Chondrocyte (in vitro differentiated cells): ENCODE measurements at regions not wholly inside any gene's neighbourhood (a gene's known extent, or its start where the extent isn't known, plus 50 kb on each side); places are given as distances from the start of the nearest gene placed in this dataset.
"Not testable (repeated sequence)": the region's sequence is repeated elsewhere in the genome, so short reads cannot be mapped to it uniquely, and the experiment has no call there.

Experiments
- DNase-seq: peaks from one replicate; pipeline ENCODE4 v3.0.0; 2021; ENCODE audit warnings: mixed read lengths, low spot score
- H3K27ac Mint-ChIP-seq: one replicate; pipeline ENCODE4 v1.8.0; 2021; ENCODE audit warnings: mild to moderate bottlenecking, moderate library complexity, mixed read lengths; ENCODE audit not compliant: unreplicated experiment
- H3K27me3 Mint-ChIP-seq: 2 replicates; pipeline ENCODE4 v1.8.0; 2021; ENCODE audit warnings: low read depth, mixed read lengths
- H3K36me3 Mint-ChIP-seq: 2 replicates; pipeline ENCODE4 v1.8.0; 2021; ENCODE audit warnings: low read depth, mixed read lengths
- H3K4me1 Mint-ChIP-seq: 2 replicates; pipeline ENCODE4 v1.8.0; 2021; ENCODE audit warnings: low read depth, mild to moderate bottlenecking, mixed read lengths
- H3K4me3 Mint-ChIP-seq: one replicate; pipeline ENCODE4 v1.8.0; 2021; ENCODE audit warnings: mild to moderate bottlenecking, moderate library complexity, mixed read lengths; ENCODE audit not compliant: unreplicated experiment
- H3K9me3 Mint-ChIP-seq: 2 replicates; pipeline ENCODE4 v1.8.0; 2021; ENCODE audit warnings: low read depth, mixed read lengths
- CTCF ChIP-seq: fragments of 200-600 bp; sonication (generic); IDR thresholded peaks from 2 replicates; pipeline ENCODE4 v1.5.0; 2021; ENCODE audit warnings: antibody characterized with exemption, mild to moderate bottlenecking, moderate library complexity

- H3K4me3 Mint-ChIP-seq = no peak overlapping the region
- no peaks in the 10 kb centered on the region for H3K27me3 Mint-ChIP-seq
- TF ChIP-seq CTCF = no peak
- peaks cover 10% of the 10 kb centered on the region for H3K4me1 Mint-ChIP-seq
- no peaks in the 10 kb centered on the region for H3K9me3 Mint-ChIP-seq
- H3K36me3 Mint-ChIP-seq = no peaks in the 10 kb centered on the region
- no peak for DNase-seq
- no peak overlapping the region for H3K27ac Mint-ChIP-seq
Measured at GRCh38 chr7:15128716-15129115, 226.2 kb upstream of the DGKB start.

- not testable (repeated sequence) for H3K9me3 Mint-ChIP-seq
Measured at GRCh38 chr7:15126653-15127052, 224.1 kb upstream of the DGKB start.

GRCh38 chr7:15123901-15124300, 221.3 kb upstream of the DGKB start:
- no peak overlapping the region for H3K4me3 Mint-ChIP-seq
- H3K4me1 Mint-ChIP-seq = peaks cover 11% of the 10 kb centered on the region
- TF ChIP-seq CTCF = no peak
- H3K27ac Mint-ChIP-seq = no peak overlapping the region
- H3K9me3 Mint-ChIP-seq = no peaks in the 10 kb centered on the region
- no peak for DNase-seq
- H3K27me3 Mint-ChIP-seq = no peaks in the 10 kb centered on the region
- H3K36me3 Mint-ChIP-seq = no peaks in the 10 kb centered on the region

More at GRCh38 chr7:15126653-15127052, 224.1 kb upstream of the DGKB start:
- H3K4me1 Mint-ChIP-seq = peaks cover 20% of the 10 kb centered on the region
- H3K27ac Mint-ChIP-seq, H3K4me3 Mint-ChIP-seq, H3K36me3 Mint-ChIP-seq, DNase-seq, H3K27me3 Mint-ChIP-seq: not testable (repeated sequence)

GRCh38 chr7:15113752-15114151, 211.2 kb upstream of the DGKB start:
- TF ChIP-seq CTCF = no peak
- Mint-ChIP-seq H3K27ac (no peak overlapping the region), H3K4me3 (no peak overlapping the region), H3K27me3 (no peaks in the 10 kb centered on the region), H3K36me3 (no peaks in the 10 kb centered on the region), H3K4me1 (no peaks in the 10 kb centered on the region), H3K9me3 (peaks cover 3% of the 10 kb centered on the region)
- DNase-seq = no peak

GRCh38 chr7:15105711-15106110, 203.2 kb upstream of the DGKB start:
- Mint-ChIP-seq H3K27ac (no peak overlapping the region), H3K4me3 (no peak overlapping the region), H3K36me3 (no peaks in the 10 kb centered on the region), H3K4me1 (no peaks in the 10 kb centered on the region), H3K27me3 (no peaks in the 10 kb centered on the region), H3K9me3 (peaks cover 3% of the 10 kb centered on the region)
- TF ChIP-seq CTCF = no peak
- DNase-seq = no peak

GRCh38 chr7:15104411-15105092, 202.0 kb upstream of the DGKB start:
- Mint-ChIP-seq H3K9me3 (peaks cover 3% of the 10 kb centered on the region), H3K27me3 (no peaks in the 10 kb centered on the region), H3K27ac (no peak overlapping the region), H3K36me3 (no peaks in the 10 kb centered on the region), H3K4me1 (no peaks in the 10 kb centered on the region), H3K4me3 (no peak overlapping the region)
- TF ChIP-seq CTCF = no peak
- no peak for DNase-seq
